ENCODE measurements at regions not wholly inside any gene's neighbourhood (a gene's known extent, or its start where the extent isn't known, plus 50 kb on each side); places are given as distances from the start of the nearest gene placed in this dataset.

DNA sequence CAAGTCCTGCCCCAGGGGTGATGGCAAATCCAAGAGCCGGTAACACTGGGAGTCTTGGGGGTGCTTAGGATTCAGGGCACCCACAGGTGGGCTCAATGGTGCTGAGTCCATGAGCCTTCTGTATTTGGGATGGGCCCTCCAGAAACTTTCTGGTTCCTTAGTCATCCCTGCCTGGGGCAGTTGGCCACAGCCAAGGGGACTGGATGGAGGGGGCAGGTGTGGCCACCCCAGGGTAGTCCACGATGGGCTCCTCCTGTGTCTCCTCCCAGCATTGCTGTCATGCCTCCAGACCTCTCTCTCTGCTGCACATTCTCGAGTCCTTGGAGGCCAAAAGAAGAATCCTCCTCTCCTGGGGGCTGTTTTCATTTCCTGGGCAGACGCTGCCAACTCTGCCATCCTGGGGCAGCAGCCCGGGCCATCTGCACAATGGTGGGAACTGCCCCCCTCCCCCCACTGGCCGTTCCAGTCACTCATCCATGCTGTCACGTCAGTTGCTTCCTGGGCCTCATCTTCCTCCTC is 158.0 kb upstream of the TWIST2 start:
- DNase-seq, result no peak

DNA sequence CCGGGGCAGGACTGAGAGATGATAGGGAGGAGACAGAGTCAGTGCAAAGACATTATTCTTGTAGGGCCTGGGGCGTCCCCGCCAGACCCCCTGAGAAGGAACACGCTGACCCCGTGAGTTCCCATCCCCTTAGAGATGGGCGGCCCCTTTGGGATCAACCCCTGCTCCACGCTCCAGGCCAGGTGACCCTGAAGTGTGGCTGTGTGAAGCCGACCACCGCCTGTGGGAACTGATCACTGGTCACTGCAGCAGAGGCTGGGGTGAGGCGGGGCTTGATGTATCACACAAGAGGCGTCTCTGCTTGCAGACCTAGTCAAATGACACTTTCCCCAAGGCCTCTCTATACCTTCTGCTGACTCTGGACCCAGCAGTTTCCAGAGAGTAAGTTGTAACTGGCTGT is 157.4 kb upstream of the TWIST2 start:
- DNase-seq, result no peak

DNA sequence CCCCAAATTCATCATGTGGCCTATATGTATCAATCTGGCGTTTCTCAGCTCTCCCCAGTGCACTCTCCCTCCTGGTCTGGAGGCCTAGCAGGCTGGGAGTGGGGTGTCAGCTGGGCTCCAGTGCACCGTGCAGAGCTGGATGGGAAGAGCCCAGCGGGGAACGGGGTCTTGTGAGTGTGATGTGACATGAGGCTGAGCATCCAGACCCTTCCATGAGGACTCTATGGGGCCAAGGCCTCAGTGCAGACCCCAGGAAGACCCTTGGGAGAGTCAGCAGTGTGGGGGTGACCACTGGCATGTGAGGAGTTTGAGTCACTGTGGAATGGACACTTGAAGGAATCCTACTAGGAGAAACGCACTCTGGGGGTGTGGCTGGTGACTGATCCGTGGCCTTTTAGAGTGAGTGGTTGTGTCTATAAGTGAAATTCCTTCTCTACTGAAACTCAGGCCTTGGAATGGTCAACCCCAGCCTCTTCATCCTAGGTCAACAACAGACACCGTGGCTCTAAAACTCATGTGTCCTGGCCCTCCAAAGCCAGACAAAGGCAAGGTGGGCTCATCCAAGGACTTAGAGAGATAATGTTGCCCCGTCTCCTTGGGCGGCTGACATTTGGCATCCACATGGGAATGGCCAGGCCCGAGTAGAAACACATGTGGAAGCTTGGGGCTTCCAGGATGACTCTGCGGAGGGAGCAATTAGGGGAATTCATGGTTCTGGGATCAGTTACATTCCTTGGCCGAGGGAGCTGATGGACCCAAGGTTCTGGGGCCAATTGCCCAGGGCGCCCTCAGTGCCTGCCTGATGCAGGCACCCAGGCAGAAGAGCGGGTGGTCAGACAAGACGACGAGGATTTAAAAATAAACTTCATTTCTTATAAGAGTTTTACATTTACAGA is 156.0 kb upstream of the TWIST2 start:
- no peak for DNase-seq

DNA sequence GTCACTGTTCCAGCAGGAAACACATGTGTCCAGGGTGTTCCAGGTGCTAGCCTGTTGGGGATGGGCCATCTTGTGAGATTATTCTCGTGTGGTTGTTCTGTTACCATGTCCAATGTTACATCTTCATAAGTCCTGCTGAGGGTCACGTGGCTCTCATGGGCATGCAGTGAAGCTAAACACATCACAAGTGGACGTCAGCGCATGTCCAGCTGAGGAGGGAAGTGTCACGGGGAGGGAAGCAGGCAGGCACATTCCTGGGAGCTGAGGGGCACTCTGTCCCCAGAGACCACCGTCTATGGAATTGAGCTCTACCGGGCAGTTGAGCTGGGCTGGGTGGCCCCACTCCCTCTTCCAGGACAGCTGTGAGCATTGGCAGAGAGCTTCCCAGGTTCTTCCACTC is 155.3 kb upstream of the TWIST2 start:
- DNase-seq, result no peak

- DNase-seq, result no peak
These were observed 154.4 kb upstream of the TWIST2 start for GRCh38 chr2:238693337-238694093.

GRCh38 chr2:238694136-238694755 is 153.6 kb upstream of the TWIST2 start:
- DNase-seq, result no peak

DNA sequence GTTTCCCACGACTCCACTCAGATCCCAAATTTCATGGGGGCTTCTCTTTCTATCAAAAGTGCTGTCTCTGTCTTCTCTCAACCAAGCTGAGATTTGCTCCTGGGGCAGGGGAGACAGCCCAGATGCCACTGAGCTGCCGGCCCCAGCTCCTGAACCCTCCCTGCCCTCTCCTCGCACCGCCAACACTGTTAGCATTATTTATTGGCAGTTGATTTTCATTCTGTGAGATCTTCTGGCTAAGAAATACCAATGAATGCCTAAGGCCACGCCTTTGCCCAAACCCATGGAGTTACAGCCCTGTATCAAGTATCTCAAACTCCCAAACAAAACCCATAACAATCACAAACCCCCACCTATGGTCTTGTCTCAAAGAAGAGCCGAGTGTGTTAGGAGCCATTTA is 153.0 kb upstream of the TWIST2 start:
- DNase-seq, result no peak

GRCh38 chr2:238695538-238695937 is 152.3 kb upstream of the TWIST2 start:
- DNase-seq, result no peak

DNA sequence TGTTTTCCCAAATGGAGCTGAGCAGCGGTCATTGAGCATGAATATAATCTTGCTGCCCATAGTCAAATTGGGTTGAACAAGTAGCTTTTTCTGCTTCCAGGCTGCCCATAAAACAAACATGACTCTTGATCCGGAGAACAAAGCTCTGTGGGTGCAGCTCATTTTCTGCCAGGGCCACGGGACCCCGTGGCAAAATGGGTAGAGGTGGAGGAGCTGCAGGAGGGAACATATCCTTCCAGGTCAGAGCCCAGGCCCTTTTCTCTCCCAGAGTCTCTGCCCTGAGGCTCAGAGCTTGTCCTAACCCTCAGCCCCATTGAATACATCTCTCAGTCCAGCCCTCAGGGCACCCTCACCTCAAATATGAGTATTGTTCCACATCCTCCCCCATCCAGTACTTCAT is 151.6 kb upstream of the TWIST2 start:
- DNase-seq, result no peak

- no peak for DNase-seq
These were observed 151.1 kb upstream of the TWIST2 start for GRCh38 chr2:238696786-238697185.

DNA sequence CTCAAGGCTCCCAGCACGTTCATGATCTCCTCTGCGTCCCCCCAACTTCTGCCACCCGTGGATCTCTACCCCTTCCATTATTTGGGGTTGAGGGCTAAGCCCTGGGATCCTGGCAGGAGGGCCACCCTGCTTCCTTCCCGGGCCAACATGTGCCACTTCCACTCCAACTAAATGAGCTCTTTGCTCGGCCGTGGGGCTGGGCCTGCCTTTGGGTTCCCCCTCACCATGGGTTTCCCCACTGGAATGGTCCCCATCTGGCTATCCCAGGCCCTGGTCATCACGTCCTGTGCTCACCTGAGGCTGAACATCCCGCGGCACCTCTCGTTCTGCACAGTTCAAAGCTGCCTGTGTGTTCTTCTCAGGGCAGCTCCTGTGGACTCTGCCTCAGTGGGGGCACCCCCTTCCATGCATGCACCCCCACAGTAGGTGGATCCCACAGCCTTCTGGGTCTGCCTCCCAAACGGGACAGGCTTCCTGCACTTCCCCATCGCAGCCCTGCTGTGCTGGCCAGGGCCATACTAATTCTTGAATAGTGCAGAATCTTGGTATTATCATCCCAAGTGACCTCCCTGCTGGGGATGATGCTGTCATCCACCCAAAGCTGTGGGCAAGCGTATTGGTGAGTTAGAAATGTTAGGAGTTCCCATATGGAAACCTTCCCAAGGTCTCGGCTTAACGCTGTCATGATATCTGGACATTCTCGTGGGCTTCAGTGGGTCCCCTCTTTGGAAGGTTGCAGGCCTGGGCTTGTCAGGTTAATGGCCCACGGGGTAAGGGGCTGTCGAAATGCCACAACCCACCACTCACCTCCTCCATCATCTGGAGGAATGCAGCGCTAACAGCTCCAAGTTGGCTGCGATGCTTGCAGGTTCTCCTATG is 150.5 kb upstream of the TWIST2 start:
- DNase-seq, result no peak

GRCh38 chr2:238698072-238698352 is 149.9 kb upstream of the TWIST2 start:
- no peak for DNase-seq

- DNase-seq, result no peak
These were observed 149.2 kb upstream of the TWIST2 start for GRCh38 chr2:238698451-238699306.

DNA sequence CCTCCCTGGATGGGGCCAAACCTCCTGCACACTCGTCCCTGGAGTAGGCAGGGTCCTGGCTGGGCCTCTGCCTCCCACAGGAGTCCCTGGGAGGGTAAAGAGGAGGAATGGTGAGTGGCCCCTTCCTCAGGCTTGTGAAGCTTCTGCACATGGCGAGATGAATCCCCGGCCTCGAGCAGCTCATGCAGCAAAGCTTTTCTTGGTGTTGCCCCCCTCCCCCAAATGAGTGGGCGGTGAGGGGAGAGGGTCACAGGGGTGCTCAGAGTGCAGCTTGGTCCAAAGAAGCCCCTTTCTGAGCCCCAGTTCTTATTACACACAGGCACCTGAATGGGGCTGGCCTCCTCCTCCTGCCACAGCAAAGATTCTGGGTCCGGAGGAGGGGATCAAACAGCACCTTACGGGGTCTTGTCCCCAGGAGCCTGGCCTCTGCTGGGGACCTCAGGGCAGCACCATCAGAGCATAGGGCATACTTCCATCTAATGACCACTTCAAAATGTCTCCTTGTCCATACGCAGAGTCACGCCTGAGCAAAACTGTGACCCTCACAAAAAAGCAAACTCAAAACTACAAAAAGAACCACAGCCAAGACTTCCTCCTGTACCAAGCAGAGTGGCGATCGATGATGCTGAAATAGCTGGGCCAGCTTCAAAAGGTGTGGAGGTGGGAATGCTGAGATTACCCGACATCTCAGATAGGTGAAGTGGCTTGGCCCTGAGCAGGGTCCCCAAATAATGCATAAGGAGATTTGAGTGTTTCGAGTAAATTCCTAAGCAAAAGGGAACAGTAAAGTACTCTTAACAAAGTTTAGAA is 148.4 kb upstream of the TWIST2 start:
- no peak for DNase-seq

GRCh38 chr2:238700117-238700457 is 147.8 kb upstream of the TWIST2 start:
- DNase-seq, result no peak

DNA sequence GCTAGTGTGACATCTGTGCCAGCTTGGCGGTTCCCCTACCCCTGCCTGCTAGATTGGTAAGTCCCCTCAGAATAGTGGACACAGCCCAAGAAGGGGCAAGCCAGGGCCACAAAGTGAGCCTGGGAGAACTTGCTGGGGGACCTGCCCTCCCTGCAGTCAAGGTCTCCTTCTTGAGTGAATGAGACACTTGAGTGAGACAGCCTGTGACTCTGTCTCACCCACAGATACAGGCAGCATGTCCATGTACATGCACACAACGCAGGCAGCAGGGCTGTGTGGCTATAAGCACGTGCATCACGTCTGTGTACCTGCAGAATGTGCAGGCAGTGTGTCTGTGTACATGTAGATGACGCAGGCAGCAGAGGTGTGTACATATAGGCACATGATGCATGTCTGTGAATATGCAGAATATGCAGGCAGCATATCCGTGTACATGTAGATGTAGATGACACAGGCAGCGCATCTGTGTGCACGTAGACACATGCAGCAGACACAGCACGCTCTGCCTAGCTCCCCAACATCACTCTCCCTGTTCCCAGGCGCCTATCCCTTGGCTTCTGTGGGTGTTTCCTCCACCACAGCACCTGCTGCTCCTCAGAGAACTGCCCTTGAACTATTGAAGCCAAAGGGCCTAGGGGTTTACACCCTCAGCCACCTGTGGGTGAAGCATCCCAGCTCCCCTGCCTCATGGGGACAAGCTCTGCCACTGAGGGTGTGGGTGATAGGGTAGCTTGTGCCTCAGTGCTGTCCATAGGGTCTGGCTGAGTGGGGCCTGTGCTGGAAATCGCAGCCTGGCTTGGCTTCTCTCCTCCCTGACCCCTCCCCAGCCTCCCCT is 147.2 kb upstream of the TWIST2 start:
- DNase-seq, result no peak

DNA sequence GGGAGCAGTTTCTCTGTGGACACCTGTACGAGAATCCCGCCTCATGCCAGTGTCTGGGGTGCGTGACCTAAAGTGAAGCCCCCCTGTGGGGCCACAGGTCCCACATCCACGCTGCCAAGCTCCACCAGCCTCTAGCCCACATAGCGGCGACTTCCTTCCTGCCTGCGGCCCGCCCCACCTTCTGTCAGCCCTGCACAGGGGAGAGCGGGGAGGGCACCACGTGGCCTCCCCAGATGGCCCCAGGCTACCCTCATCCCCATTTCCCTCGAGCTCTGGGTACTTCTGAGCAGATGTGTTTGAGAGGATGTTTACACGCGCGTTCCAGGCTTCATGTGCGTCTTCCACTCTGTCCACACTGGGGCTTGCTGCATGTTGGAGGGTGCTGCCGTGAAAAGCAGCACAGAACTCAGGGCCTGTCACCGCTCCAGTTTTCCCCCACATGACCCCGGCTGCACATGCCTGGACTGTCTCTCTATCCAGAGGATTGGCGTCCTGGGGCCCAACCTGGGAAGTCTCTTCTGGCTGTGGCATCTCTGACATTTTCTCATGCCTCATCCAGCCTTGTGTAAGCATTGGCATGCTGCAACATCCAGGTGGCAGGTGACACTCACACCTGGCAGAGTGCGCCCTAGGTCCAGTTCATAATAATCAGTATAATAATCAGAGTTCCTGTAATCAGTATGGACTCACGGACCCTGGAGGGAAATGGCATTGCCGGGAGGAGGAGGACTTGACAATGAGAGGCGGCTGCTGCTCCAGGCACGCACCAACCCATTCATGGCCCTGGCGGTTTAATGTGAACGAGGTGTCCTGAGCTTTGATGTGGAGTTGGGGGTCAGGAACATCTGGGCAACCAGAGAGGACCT is 146.3 kb upstream of the TWIST2 start:
- DNase-seq, result no peak

GRCh38 chr2:238702276-238703052 is 145.4 kb upstream of the TWIST2 start:
- no peak for DNase-seq
